GM18502 (cell line): ENCODE measurements at regions not wholly inside any gene's neighbourhood (a gene's known extent, or its start where the extent isn't known, plus 50 kb on each side); places are given as distances from the start of the nearest gene placed in this dataset.

Experiments used
- ATAC-seq: cut with Tn5 transposase; IDR thresholded peaks from one replicate; pipeline ENCODE4 v1.9.1; 2021; ENCODE audit warnings: mild to moderate bottlenecking; ENCODE audit not compliant: unreplicated experiment, poor library complexity

DNA sequence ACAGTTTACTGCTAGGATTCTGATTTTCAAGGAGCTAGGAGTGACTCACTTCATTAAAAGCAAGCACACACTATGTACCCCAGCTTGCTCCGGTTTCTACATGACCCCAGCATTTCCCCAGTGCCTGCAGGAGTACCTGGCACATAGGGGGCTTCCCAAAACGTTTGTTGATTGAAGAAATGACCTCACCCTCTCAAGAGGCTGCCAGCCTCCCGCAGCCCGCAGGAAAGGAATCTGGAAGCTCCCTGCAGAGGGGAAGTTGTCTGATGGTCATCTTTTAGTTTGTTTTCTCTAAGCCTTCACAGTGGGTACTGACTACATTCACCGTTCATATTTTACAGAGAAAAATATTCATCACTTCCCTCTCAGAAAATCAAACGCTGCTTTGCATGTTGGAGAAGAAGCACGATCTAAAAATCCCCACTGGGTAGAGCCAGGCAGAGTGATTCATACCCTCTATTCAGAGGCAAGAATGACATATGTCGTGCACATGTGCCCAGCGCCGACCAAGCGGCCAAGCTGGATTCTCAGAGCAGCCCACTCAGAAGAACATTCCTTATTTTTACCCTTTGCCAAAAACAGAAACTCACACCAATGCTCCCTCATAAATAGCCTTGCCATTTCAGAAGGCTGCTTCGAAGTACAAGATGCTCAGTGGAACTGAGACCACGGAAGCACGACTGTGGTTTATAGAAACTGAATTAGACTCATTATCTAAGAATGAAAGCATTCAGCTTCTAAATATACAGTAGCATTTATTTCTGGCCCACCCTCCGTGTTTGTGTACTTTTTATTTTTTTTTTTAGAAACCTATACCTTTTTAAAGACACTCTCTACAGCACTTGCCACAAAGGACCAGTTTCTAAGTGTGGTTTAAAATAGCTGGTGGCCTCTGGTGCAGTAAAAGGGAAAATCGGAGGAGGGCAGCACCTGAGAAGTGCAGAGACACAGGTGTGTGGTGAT is 143.2 kb downstream of the MIS18A start:
- peak; percentile 76 for ATAC-seq

DNA sequence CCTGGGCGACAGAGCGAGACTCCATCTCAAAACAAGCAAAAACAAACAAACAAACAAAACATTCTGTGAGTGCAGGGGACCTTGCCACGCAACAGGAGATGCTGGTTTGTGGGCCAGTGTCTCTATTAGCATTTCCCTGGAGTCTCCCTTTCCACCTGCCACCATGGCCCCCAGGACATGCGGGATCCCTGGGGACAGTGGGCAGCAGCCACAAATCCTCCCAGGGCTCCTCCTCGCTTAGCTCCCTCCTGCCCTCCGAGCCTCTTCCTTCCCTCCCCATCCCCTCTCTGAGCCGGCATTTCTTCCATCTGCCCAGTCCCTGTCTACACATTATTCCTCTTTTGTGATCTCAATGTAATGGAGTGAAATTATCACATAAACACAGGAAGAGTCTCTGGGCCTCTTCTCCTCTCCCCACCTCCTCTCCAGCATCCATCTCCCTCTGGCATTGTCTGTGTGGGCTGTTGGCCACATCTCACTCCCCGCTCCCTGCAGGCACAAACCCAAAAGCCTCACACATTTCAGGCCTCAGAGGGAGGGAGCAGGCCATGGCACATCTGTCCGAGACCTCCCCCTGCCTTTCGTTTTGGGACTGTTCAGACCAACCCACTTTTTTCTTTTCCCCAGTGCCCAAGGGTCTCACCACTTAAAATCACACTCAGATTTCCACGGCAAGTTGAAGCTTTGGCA is 144.3 kb downstream of the MIS18A start:
- no peak for ATAC-seq

DNA sequence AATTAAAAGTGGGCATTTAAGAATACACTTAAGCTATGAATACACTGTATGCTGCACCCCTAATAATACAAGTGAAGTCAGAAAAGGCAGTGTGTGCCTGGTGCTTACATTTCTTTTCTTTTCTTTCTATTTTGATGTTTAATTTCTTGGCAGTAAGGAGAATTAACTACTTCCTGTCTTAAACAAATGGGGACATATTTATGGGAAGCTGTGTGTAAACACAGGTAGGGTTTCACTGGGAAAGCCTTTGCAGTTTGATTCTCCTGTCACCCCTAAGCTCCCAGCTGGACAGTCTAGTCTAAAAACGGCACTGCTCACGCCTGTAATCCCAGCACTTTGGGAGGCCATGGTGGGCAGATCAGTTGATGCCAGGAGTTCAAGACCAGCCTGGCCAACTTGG is 146.0 kb downstream of the MIS18A start:
- ATAC-seq, result no peak

DNA sequence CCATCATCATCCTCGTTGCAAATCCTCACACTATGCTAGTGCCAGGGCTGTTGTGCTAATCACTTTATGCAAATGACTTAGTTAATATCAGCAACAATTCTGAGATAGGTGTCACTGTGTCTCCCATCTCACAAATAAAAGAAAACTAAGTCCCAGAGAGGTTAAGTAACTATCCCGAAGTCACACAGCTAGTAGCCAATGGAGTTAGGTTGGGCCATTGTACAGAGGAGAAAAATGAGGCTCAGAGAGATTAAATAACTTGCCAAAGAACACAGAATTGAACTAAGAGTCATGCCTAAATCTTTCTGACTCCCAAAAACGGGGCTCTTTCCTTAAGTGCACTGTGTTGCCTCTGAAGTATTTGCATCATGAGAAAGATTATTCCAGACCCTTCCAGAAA is 146.4 kb downstream of the MIS18A start:
- ATAC-seq, result no peak

DNA sequence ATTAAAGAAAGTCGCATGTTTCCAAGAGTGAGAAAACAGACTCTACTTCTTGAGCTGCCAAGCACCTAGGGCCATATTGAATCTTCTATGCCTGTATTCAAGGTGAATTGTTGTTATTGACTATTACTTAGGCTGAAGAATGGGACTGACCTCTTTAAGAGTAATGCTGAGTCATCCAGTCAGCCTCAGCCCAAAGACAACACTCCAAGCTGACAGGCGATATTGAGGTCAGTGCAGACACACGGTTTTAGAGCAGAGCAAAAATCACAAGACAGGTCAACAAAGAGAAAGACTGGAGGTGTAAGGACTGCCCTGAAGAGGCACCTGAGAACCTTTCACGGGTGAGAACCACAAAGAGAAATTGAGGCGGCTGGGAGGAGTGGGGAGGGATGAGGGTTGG is 146.9 kb downstream of the MIS18A start:
- no peak for ATAC-seq

DNA sequence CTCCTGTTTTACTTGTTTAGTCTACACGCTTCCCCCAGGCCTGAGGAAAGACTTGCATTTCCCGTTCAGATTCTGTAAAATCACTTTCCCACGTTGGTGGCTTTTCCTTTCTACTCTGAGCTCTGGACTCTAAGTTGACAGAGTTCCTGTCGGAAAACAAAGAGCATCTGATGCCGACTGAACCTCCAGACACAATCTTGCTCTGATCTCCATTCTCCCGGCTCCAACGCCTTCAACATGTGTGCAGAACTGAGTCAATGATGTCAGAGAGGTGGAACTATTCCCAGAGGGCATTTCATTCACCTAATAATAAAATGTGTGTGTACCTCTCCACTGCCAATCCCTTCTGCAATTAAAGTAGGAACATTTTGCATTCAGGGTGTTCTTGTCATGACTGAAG is 147.7 kb downstream of the MIS18A start:
- ATAC-seq, result no peak

DNA sequence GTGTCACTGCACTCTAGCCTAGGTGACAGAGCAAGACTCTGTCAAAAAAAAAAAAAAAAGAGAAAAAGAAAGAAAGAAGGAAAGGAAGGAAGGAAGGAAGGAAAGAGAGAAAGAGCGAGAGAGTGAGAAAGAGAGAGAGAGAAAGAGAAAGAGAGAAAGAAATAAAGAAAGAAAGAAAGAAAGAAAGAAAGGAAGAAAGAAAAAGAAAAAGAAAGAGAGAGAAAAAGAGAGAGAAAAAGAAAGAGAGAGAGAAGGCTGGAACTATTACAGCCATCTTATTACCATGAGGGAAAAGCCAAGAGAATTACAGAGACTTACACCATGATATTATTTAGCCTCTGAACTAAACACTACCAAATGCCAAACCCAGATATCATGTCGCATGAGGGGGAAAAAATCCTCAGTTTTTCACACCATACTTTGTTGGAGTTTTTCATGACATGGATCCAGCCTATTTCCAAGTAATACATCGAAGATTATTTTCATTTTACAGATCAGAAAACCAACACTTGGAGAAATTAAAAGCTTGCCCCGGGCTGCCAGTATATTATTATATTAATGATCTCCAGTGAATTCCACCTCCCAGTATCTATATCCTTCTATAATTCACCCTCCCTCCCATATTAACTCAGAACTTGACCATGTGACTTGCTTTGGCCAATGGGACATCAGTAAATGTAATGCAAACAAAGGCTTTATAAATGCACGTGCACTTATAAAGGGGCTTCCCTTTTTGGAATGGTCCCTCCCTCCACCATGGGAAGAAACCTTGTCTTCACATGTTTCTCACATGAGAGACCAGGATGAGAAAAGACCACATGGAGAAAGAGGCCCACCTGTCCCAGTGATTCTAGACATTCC is 148.6 kb downstream of the MIS18A start:
- ATAC-seq, result no peak

DNA sequence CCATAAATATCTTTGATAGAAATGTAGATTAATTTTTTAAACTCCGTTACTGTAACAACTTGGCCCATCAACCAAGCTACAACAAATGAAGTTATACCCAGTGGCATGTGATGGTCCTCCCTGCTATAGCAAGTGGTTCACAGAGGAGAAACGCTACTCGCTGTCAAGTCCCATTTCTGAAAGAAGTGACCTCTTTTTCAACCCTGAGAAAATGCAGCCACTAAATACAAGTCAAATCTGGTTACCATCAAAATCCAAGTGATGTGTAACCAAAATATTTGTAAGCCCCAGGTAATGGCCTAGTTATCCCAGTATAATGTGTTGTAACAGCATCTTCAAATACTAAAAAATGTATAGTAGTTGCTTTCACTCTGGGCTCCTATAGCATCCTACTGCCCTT is 151.8 kb downstream of the MIS18A start:
- no peak for ATAC-seq

DNA sequence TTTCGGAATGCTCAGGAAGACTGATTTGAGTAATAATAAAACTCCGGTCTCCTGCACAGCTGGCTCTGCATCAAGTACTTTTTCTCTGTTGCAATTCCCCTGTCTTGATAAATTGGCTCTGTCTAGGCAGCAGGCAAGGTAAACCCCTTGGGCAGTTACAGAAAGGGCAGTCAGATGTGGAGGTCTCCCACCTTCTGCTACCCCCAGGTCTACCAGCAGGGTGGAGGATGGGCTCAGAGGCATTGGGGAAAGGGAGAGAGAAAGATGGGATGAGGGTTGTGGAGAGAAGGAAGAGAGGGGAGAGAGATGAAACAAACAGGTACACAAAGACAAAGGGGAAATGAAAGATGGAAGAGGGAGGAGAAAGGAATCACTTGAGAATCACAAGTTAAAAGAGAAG is 156.8 kb downstream of the MIS18A start:
- no peak for ATAC-seq

DNA sequence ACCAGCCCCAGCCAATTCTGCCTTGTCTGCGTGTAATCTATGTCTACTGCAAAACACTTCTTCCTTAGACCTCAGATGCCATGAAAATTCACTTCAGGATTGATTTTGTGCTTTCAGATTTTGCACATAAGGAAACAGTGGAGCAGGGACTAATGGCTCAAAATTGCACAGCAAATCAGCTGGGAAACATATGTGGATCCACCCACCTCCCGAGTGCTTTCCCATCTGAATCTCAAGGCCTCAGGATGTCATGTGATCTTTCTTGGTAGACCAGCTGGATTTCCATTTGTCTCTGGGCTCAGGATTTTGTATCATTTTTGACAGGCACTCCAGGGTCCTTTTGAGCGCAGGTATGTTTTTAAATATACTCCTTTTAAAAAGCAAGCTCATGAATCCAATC is 158.6 kb downstream of the MIS18A start:
- no peak for ATAC-seq

DNA sequence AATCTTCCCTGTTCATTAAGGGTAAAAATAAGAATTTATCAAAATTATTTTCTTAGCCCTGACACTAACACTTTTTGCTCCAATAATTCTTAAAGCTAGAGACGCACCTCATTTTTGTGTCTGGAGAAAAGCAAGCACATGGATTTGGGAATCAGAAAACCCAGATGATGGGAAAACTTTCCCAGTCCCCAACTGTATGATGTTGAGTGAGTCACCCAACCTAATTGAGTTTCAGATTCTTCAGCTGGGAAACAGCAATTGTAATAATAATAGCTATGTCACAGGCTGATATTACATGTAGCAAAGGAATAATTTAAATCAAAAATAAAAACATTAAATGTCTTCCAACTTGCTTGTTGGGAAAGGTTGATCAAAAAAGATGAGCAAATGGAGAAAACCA is 159.0 kb downstream of the MIS18A start:
- ATAC-seq, result no peak

DNA sequence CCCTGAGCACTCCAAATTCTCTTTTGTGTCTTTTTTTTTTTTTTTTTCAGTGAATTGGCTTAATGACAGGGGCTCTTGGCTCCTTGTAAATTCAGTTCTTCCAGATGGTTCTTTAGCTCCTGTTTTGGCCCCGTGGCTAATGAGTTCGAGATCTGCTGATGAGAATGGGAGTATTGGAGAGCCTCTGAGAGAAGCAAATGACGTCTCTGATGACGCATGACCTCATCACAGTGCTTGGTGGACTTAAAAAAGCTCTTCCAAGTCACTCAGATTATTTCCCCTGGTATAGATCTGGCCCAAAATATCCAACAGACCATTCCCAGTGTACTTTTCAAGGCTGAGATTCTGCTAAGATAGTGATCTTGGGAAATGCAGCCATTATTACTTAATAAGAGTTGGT is 159.5 kb downstream of the MIS18A start:
- ATAC-seq, result no peak

DNA sequence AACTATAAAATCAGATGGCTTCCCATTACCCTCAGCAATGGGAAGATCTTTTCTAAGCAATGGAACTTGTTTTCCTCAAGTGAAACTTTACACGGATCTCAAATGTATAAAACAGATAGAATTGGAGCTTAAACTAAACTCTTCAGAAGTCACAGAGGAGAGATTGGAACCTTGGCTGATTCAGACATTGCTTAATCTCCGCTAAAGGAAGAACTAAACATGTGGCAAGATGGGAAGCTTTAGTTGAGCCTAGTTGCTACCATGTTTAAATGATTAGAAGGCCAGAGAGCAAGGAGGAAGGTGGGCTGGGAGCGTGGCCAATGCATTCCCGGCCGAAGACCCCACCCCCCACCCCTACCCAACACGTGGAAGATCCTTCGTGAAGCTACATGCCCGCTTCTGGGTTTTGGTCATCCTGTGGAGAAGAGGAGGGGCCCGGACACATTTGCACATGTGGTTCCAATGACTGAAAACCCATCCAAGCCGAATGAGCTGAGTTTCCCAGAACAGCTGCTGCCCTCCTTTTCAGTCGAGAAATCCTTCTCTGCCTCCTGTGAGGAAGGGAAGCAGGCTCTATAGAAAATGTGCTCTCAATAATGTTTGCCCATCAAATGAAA is 164.3 kb downstream of the MIS18A start:
- ATAC-seq, result no peak

DNA sequence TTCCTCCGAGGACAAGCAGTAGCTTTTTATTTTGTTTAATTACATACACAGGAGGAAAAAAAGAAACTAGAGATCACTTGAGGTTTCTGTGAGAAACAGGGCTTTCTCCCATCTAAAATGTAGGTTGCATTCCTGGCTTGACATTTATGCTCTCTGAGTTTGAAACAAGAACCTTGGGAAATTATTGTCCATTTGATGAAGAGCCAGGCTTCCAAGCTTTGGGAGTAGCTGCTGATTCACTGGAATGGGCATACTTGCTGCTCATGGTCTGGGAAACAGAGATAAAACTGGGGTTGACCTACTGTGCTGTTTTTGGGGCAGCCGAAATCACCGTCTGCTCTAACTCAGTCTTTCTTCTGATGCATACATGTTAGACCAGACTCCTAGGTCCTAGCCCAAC is 165.4 kb downstream of the MIS18A start:
- ATAC-seq, result no peak

DNA sequence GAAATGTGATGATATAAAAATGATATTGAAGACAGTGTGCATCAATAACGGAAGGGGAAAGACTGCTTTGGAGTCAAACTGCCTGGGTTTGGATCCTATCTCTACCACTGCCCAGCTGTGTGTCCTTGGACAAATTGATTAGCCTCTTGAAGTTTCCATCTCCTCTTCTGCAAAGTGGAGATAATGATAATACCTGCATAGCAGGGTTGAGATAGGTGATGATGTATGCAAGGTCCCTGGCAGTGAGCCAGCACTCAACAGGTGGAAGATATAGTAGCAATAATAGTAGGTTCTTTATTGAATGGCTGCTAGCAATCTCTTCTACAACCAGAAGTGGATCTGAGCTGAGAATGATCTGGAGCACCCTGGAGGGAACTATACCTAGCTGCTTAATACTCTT is 166.7 kb downstream of the MIS18A start:
- no peak for ATAC-seq

DNA sequence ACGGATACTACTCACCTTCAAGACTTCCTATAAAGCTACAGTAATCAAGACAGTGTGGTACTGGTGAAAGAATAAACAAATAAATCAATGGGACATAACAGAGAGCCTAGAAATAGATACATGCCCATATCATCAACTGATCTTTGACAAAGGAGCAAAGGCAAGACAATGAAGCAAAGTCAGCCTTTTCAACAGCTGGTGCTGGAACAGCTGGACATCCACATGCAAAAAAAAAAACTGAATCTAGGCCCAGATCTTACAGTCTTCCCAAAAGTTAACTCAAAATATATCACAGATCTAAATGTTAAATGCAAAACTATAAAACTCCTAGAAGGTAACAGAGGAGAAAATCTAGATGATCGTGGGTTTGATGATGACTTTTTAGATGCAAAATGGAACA is 170.3 kb downstream of the MIS18A start:
- no peak for ATAC-seq

DNA sequence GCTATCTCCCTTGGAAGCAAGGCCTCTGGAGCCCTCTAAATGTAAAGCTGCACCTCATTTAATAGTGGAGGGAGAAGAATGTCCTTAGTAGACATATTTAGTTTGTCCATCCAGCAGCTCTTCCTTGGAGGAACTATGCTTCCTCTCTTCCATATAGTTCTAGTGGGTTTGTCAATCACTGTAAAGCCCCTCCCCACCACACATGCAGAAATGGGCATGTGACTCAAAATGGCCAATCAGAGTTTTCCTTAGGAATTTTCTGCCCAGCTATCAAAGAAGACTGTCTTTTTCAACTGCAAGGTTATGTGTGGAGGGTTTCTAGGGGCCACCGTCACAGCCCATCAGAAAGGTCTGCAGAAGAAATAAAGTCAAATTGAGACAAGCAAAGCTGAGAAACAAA is 175.5 kb downstream of the MIS18A start:
- ATAC-seq, result no peak

DNA sequence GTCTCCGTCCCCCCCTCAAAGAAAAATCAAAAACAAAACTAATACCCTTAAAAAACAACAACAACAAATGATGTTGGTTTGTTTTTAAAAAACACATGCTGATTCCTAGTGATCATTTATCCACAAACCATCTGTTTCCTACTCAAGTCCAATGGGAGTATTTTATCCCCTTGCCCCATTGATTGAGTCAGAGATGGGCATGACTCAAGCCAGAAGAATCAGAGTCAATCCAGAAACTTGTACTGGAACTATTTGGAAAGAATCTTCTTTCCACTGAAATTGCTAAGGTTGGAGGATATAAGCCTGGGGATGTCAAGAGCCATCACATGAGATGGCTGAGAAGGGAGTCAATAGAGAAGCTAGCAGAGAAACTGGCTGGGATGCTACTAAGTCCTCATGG is 176.4 kb downstream of the MIS18A start:
- ATAC-seq, result no peak

DNA sequence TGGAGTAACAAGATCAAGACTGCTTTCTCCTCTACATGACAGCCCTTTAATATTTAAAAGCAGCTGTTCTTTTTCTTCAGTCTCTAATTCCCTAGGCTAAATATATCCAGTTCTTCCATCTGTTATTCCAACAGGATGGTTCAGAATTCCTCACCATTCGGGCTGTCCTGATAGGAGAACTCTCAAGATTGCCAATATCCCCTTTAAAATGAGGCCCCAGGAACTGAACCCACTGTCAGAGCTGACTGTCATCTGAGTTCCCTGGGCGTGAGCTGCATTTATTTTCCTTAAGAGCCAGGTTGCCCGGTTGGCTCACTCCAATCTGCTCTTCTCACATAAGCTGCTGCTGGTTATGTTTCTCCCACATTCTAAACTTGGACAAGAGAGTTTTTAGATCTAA is 177.6 kb downstream of the MIS18A start:
- no peak for ATAC-seq

DNA sequence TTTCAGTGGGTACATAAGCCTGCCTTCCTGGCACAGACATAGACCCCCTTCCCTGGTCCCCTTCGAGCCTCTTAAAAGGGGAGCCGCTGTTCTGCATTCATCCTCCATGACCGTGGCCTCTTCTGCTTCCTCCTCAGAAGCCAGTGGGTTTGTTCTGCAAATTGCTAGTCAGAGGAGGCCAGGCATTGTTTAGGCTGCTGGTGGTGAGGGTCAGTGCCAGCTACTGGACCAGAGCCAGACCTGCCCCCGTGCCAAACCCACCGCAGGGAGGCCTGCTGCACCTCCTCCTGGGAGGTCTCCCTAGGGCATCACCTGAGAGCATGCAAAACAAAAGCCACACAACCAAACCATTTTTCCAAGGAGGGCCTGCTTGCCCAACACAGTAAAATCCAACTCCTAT is 178.4 kb downstream of the MIS18A start:
- ATAC-seq, result no peak
